Stimulated activated CD4-positive, alpha-beta T cell treated with anti-CD3 and anti-CD28 coated beads, Interleukin-15, amount 100 ng/mL, for 48 hours (primary cell): ENCODE measurements at regions not wholly inside any gene's neighbourhood (a gene's known extent, or its start where the extent isn't known, plus 50 kb on each side); places are given as distances from the start of the nearest gene placed in this dataset.
"Not testable (repeated sequence)": the region's sequence is repeated elsewhere in the genome, so short reads cannot be mapped to it uniquely, and the experiment has no call there.

Source experiments
- DNase-seq, 2 donors: peaks; one replicate each; pipeline ENCODE4 v3.0.0-alpha.2; 2020; ENCODE audit warnings: low read depth in 2 of 2

DNA sequence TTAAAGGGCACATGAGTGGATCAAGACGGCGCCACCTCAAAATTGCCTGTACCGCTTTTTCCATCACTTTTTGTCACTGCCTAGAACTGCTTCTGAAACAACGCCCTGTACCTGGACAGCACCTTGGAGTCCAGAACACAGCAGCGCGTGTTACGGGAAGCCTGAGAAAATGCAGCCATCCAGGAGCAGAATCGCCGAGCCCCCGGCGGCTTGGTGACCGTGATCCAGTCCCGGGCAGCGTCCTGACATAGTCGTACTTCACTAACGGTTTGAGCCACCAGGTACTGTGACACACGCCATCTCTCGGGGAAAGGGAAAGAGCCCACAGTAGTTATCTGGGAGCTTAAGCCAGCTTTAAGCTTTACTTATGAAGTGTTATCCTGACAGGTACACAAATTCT, 168.9 kb upstream of the SALL3 start:
- no peak for DNase-seq

DNA sequence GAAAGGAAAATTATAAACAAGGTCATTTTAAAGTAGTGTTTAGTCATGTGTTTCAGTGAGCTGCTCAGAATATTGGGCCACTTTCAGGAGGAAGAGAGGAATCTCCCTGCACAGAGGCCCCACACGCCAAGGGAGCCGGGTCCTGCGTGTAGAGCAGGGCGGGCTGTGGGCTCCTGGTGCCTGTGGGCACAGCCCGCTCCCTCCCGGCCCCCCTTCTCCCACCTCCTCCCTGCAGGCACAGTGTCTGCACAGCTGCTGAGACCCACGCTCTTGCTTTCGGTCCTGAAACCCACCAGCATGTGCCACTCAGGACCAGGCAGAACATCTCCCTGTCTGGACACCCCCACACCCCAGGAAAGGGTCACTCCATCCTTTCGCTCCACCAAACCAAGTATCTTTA, 167.6 kb upstream of the SALL3 start:
- DNase-seq = no peak

- DNase-seq = no peak
These were observed 166.5 kb upstream of the SALL3 start for GRCh38 chr18:78813156-78813555.

DNA sequence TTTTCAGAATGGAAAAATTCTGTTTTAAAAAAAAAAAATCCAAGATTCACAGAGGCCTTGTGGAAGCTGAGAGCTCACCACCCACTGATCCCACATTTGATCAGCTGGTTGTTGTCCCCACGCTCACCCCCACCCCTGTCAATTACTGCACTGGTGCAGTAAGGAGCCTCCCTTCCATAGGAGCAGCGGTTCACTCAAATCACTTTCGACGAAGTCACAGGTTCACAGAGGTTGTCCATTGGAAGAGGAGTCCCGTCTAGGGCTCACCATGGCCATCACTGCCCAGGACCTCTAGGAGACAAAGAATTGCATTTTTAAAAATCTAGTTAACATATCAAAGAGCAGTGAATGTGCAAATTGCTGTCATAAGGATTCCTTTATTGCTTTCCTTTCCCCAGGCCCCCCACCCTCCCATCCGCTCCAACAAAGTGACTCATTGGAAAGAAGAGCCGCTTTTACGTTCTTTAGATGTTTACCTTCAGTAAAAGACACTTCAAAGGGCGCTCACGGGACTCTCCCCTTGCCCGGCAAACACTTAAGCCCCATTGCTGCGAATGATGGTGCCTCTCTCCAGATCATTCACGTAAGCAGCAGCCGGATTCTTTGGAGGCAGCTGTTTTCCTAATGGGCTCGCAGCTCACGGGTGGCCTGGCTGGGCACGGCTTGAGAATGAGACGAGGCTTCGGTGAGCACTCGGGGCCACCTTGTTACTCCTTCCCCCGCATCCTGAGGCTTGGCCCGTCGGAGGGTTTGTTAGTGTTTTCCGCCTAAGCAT, 165.5 kb upstream of the SALL3 start:
- DNase-seq = no peak

GRCh38 chr18:78814766-78815165, 164.9 kb upstream of the SALL3 start:
- no peak for DNase-seq

GRCh38 chr18:78816114-78816513, 163.5 kb upstream of the SALL3 start:
- no peak for DNase-seq

- no peak for DNase-seq
These were observed 162.7 kb upstream of the SALL3 start for GRCh38 chr18:78816916-78817315.

DNA sequence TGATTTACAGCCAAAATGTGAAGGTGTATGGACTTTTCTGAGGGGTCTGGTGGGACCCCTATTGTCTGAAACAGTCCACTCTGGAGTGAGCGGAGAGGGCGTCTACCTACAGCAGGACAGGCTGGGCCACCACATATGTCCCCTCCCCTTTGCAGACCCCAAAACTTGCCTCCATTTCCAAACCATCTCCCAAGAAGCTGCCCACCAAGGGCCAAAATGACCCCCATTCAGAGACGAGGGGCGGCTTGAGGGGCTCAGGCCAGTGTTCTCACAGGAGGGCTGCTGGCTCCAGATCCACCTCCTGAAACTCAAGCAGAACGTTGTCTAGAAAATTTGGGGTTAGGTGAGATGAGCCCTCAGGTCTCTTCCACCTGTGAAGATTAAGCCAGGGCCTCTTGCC, 161.1 kb upstream of the SALL3 start:
- no peak for DNase-seq

- DNase-seq = no peak
These were observed 160.7 kb upstream of the SALL3 start for GRCh38 chr18:78818961-78819360.

DNA sequence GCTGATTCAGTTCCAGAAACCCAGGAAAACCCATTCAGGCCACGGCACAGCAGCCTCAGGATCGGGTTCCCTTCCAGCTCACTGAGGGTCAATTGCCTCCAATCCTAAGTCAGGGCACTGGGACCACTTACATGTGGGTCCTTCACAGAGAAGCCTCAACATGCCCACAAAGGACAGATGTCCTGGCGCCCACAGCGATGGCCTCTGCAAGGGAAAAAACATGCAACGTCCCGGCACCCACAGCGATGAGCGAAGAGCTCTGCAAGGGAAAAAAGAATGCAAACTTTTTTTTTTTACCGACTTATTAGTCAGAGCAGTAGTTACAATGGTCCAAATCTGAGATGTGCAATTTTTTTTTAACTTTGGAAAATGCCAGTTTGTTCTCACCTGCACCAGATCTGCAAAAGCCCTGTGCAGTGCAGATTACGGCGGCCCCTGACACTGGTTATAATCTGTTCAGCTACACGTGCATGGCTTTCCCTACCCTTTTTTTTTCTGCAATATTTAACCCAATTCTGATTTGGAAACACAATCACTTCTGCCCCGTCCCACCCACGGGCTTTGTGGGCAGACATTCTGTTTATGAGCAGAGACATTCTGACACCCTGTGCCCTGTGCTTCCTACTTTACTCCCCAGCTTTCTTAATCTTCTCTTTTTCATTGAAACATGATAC, 159.3 kb upstream of the SALL3 start:
- DNase-seq = no peak

DNA sequence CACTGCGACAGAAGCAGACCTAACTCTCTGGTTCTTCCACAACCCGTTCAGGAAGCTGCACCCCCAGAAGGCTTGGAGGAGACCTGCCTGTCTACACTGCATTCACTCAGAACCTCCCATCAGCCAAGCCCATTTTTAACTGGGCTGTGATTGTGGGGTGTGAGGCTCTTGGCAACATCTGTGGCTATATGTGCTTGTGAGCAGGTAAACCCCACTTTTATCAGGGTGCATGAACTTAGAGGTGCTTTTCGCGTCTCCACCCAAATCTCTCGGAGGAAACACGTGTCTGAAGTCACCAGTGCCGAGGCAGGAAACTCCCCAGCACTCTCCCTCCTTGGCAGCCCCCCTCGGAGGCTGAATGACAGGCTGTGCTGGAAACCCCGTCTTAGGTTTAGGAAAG, 158.2 kb upstream of the SALL3 start:
- DNase-seq = no peak

GRCh38 chr18:78822171-78822948, 157.3 kb upstream of the SALL3 start:
- DNase-seq = no peak

- DNase-seq = no peak
These were observed 156.7 kb upstream of the SALL3 start for GRCh38 chr18:78822949-78823285.

DNA sequence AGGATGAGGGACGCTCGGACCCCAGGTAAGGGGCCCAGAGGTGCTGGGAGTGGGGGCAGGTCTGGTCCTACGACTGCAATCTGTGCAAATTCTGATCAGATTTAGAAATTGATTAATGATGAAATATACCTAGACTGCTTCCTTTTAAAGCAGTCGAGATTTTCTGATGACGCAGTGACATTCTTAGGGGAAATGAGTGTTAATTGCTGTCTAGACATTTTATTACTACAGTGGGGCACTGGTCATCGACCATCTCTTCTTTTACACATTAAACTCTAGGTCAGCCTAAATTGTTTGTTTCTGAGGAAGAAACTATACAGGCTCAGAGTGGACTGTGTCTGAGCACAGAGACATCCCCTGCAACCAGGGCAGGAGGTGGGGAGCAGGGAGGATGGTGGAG, 154.4 kb upstream of the SALL3 start:
- DNase-seq = no peak

GRCh38 chr18:78826631-78827030, 153.0 kb upstream of the SALL3 start:
- DNase-seq = no peak

- DNase-seq = no peak
These were observed 152.5 kb upstream of the SALL3 start for GRCh38 chr18:78827141-78827540.

- no peak for DNase-seq
These were observed 151.5 kb upstream of the SALL3 start for GRCh38 chr18:78828131-78828530.

GRCh38 chr18:78829026-78829425, 150.6 kb upstream of the SALL3 start:
- not testable (repeated sequence) for DNase-seq

DNA sequence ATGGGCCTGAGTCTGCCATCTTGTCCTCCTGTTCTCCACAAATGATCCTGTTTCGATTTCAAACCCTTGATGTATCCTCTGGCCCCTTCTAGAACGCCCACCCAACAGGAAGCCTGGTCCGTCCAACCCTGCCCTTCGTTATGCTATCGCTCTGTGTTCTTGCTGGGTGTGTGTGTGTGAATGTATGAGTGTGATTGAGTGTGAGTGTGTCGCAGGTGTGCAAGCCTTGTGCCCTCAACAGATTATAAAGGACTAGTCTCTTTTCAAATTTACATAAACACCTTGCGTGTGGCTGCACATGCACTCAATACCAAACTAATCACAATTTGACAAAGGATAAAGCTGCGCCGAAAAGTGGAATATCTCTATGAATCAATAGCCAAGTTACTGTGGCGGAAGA, 149.5 kb upstream of the SALL3 start:
- no peak for DNase-seq

- DNase-seq = no peak
These were observed 148.8 kb upstream of the SALL3 start for GRCh38 chr18:78830826-78831225.

DNA sequence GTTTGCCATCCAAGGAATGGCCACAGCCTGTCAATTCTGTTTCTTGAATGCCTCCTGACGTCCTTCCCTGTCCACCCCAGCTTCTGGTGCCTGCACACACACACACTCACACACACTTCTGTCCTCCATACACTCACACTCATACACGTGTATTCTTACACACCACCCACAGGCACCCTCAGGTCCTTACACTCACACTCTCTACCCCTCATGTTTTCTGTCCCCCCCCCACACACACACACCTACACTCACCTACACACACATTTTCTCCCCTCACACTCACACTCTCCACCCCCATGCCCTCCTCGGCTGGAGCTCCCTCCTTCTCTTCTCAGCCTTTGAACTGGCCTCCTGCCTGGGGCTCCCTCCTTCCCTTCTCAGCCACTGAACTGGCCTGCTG, 148.0 kb upstream of the SALL3 start:
- no peak for DNase-seq

DNA sequence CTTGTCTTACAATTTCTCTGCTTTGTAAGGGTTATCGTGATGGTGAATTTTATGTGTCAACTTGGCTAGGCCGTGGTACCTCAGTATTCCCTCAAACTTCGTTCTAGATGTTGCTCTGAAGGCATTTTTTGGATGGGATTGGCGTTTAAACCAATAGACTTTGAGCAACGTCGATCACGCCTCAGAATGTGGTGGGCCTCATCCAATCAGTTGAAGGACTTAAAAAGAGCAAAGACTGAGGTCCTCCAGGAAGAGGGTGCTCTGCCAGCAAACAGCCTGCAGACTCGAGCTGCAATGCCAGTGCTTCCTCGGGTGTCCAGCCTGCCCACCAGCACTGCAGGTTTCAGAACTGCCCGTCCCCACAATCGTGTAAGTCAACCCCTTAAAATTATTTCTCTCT, 145.8 kb upstream of the SALL3 start:
- DNase-seq = no peak

DNA sequence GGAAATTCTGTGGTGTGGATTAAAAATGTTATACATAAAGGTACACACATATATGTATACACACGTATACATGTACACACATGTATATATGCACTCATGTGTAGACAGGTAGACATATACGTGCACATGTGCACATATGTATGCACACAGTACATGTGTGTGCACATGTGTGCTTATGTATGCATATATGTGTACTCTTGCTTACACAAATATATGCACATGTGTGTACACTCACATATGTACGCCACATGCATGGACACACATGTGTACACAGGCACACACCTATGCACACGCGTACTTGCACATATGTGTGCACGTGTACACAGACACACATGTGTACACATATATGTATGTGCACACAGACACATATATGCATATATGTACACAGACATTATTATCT, 142.8 kb upstream of the SALL3 start:
- DNase-seq = no peak
